Heart left ventricle (tissue), 13 donors: ENCODE measurements at regions not wholly inside any gene's neighbourhood (a gene's known extent, or its start where the extent isn't known, plus 50 kb on each side); places are given as distances from the start of the nearest gene placed in this dataset.

Experiments
- CTCF ChIP-seq, 12 donors: fragments of 200-600 bp; sonication (generic) in 4 of 12; IDR thresholded peaks; one replicate each; pipeline versions ENCODE4 v1.5.0 to v1.8.0; 2018 to 2022; ENCODE audit warnings: antibody characterized with exemption in 12 of 12, mild to moderate bottlenecking in 5 of 12
- POLR2A ChIP-seq, 2 donors: fragments of 450-650 bp; IDR thresholded peaks; one replicate each; pipeline ENCODE4 v1.6.1; 2017; ENCODE audit warnings: antibody characterized with exemption in 2 of 2, mild to moderate bottlenecking in 2 of 2, moderate library complexity in 2 of 2
- donor health status: ischemic (EF 13 %, LVEDD 7.1; RV severe dilation, severe dysfunction).
- donor health status: DM: no; HTN: yes; CAD: no.
- donor health status: DM: no; HTN: no; CAD: no.
- donor health status: ischemic (EF 25% LVEDD 6.9; RV normal size, moderate dysfunction).
- donor health status: ischemic (EF 25% LVEDD 5.7; RV mildly dilated, moderate dysfunction).
- donor health status: ischemic (EF 35%, LVEDD 5.7; RV mildly dilated, moderate dysfunction).
- donor health status: nonischemic (EF 11% LVEDD 7.7; RV severe dilation, severe dysfunction).
- donor health status: DM: yes; HTN: yes; CAD: no.
- donor health status: PGD.
- donor health status: ischemic (EF 29% LVEDD 5.4; RV normal size, mild dysfunction).
- donor health status: nonischemic (EF 23%, LVEDD 6.1; RV moderate dilation, normal function).

GRCh38 chr6:163786995-163787671 lies 372.6 kb downstream of the QKI start:
- no peak for TF ChIP-seq CTCF (IDR thresholded peaks at IDR 0.05)
- no peak for TF ChIP-seq POLR2A (IDR thresholded peaks at IDR 0.05)
